ENCODE measurements at regions not wholly inside any gene's neighbourhood (a gene's known extent, or its start where the extent isn't known, plus 50 kb on each side); places are given as distances from the start of the nearest gene placed in this dataset.

DNA sequence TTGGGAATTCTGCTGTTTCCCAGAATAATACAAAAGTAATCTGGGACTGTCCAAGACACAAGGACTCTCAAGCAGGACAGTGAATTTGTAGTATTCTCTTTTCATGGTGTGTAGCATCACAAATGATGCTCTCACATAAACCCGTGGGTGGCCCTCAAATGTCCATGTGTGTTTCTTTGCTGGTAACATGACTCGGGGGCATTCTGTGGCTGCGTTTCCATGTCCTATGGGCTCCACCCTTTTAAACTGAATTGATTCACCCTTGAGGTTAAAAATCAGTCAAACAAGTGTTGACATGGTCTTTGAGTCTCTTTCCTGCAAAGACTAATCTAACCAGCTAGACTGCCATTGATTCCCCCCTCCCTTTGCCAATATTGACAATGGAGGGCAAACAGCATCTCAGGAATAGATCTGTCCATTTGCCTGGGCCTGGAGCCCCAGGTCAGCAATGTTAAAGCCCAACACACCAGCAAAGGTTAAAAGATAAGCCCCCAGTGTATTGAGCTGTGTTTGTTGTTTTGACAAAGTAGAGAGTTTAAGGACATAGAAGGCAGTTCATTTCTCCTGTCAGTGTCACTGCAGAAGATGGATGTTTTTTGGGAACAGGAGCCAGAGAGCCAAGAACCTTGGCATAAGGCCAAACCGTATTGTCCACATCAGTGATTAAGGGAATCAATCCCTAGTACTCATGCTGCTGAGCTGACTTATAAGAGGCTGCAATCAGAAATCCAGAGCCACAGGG, 117.1 kb upstream of the COX10 start:
- no peak overlapping the region for H3K27ac ChIP-seq
- no peaks in the 10 kb centered on the region for H3K9me3 ChIP-seq
- H3K4me1 ChIP-seq: no peaks in the 10 kb centered on the region
- no peak for DNase-seq
- H3K36me3 ChIP-seq: no peaks in the 10 kb centered on the region
- TF ChIP-seq, protein P1, sequence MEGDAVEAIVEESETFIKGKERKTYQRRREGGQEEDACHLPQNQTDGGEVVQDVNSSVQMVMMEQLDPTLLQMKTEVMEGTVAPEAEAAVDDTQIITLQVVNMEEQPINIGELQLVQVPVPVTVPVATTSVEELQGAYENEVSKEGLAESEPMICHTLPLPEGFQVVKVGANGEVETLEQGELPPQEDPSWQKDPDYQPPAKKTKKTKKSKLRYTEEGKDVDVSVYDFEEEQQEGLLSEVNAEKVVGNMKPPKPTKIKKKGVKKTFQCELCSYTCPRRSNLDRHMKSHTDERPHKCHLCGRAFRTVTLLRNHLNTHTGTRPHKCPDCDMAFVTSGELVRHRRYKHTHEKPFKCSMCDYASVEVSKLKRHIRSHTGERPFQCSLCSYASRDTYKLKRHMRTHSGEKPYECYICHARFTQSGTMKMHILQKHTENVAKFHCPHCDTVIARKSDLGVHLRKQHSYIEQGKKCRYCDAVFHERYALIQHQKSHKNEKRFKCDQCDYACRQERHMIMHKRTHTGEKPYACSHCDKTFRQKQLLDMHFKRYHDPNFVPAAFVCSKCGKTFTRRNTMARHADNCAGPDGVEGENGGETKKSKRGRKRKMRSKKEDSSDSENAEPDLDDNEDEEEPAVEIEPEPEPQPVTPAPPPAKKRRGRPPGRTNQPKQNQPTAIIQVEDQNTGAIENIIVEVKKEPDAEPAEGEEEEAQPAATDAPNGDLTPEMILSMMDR (IDR thresholded peaks at IDR 0.05): no peak
- H3K27me3 ChIP-seq: no peaks in the 10 kb centered on the region
- no peak overlapping the region for H3K4me3 ChIP-seq

DNA sequence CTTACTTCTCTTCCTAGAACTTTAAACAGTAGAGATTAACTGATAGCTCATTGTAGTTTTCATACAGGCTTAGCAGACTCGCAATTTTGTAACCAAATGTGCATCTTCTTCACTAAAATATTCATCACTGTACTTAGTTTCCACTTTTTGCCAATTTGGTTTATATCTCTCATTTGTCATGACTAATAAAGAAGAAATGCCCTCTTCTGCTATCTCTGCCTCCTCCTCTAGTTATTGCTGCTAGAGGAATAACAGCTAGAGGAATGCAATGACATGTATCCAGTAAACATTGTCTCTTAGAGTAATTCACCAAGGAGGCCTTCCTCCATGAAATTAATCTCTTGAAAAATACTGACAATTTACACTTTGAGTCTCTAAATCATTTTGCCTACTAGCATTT, 115.5 kb upstream of the COX10 start:
- H3K36me3 ChIP-seq: no peaks in the 10 kb centered on the region
- no peak overlapping the region for H3K4me3 ChIP-seq
- no peaks in the 10 kb centered on the region for H3K27me3 ChIP-seq
- no peaks in the 10 kb centered on the region for H3K9me3 ChIP-seq
- TF ChIP-seq POLR2A (IDR thresholded peaks at IDR 0.05): no peak
- TF ChIP-seq, protein P1 (IDR thresholded peaks at IDR 0.05): no peak
- no peak for DNase-seq
- no peaks in the 10 kb centered on the region for H3K4me1 ChIP-seq
- H3K27ac ChIP-seq: no peak overlapping the region

GRCh38 chr17:13957636-13958035, 111.7 kb upstream of the COX10 start:
- H3K27ac ChIP-seq: no peak overlapping the region
- no peak for DNase-seq
- no peaks in the 10 kb centered on the region for H3K9me3 ChIP-seq
- no peaks in the 10 kb centered on the region for H3K4me1 ChIP-seq
- no peak overlapping the region for H3K4me3 ChIP-seq
- no peak for TF ChIP-seq POLR2A (IDR thresholded peaks at IDR 0.05)
- TF ChIP-seq, protein P1 (IDR thresholded peaks at IDR 0.05): no peak
- H3K36me3 ChIP-seq: no peaks in the 10 kb centered on the region
- no peaks in the 10 kb centered on the region for H3K27me3 ChIP-seq

GRCh38 chr17:13958773-13959172, 110.5 kb upstream of the COX10 start:
- no peak overlapping the region for H3K4me3 ChIP-seq
- no peaks in the 10 kb centered on the region for H3K9me3 ChIP-seq
- DNase-seq: no peak
- TF ChIP-seq, protein P1 (IDR thresholded peaks at IDR 0.05): no peak
- no peak for TF ChIP-seq POLR2A (IDR thresholded peaks at IDR 0.05)
- no peaks in the 10 kb centered on the region for H3K36me3 ChIP-seq
- H3K27ac ChIP-seq: no peak overlapping the region
- no peaks in the 10 kb centered on the region for H3K4me1 ChIP-seq
- no peaks in the 10 kb centered on the region for H3K27me3 ChIP-seq

- Histone ChIP-seq H3K27me3 (no peaks in the 10 kb centered on the region), H3K4me3 (no peak overlapping the region), H3K36me3 (no peaks in the 10 kb centered on the region), H3K27ac (no peak overlapping the region), H3K9me3 (no peaks in the 10 kb centered on the region), H3K4me1 (no peaks in the 10 kb centered on the region)
- DNase-seq: no peak
- TF ChIP-seq, protein P1 (IDR thresholded peaks at IDR 0.05): no peak
- no peak for TF ChIP-seq POLR2A (IDR thresholded peaks at IDR 0.05)
Measured at GRCh38 chr17:13961265-13961664, 108.0 kb upstream of the COX10 start.
